HCT116 (cell line): ENCODE measurements at regions not wholly inside any gene's neighbourhood (a gene's known extent, or its start where the extent isn't known, plus 50 kb on each side); places are given as distances from the start of the nearest gene placed in this dataset.

ENCODE experiments used
- ATAC-seq: fragments of 200-7000 bp; cut with Tn5 transposase; 2 replicates; pipeline ENCODE4 v1.9.1; 2020; ENCODE audit warnings: mild to moderate bottlenecking, moderate library complexity
- BruUV-seq: library from RNA; stranded (reverse); fragments of 400-500 nt; replicated peaks from 2 replicates; lab custom pipeline; 2021; lab: Mats Ljungman, UMichigan
- CTCF ChIA-PET: fragments of 300-600 bp; sonication (Branson Sonifier 250); formaldehyde crosslinking; loops from one replicate; lab custom pipeline; 2021; ENCODE audit warnings: antibody characterized with exemption; lab: Charles Lee
- POLR2A ChIA-PET: fragments of 300-600, 350-600 bp; sonication (Branson Sonifier 250); formaldehyde crosslinking; loops from one replicate; lab custom pipeline; 2021; ENCODE audit warnings: antibody characterized with exemption; lab: Charles Lee
- RAD21 ChIA-PET, 2 experiments: fragments of 300-600 bp; sonication (Branson Sonifier 250); formaldehyde crosslinking; loops; one replicate each; lab custom pipeline; 2023; ENCODE audit warnings: low total read pairs in 2 of 2; ENCODE audit not compliant: uncharacterized antibody in 2 of 2, unreplicated experiment in 2 of 2, low non-redundant PET in 1 of 2; lab: Charles Lee
- DNase-seq: peaks from one replicate; pipeline ENCODE4 v3.0.0-alpha.2; 2010; ENCODE audit warnings: low read depth, low spot score
- H2AFZ ChIP-seq: fragments of 200-600 bp; shearing (Covaris generic), sonication (generic); 2 replicates; pipeline ENCODE4 v1.6.1; 2017; ENCODE audit warnings: low read depth, mixed run types, mixed read lengths, antibody characterized with exemption, low read length; ENCODE audit not compliant: poor library complexity, severe bottlenecking
- H3K27ac ChIP-seq: 2 replicates; pipeline ENCODE4 v1.5.1; 2012; ENCODE audit warnings: low read depth, low read length
- H3K27me3 ChIP-seq: fragments of 200-600 bp; sonication (generic); 2 replicates; pipeline ENCODE4 v1.6.1; 2016; ENCODE audit warnings: mixed run types, low read length, mixed read lengths; ENCODE audit not compliant: insufficient read depth
- H3K36me3 ChIP-seq, 2 experiments: fragments of 200-500 bp in 1 of 2; fragments of 200-600 bp in 1 of 2; sonication (Bioruptor generic) in 1 of 2; sonication (generic) in 1 of 2; 2 replicates each; pipeline versions ENCODE4 v1.5.1 to v1.6.1; 2014 to 2016; ENCODE audit warnings: low read length in 2 of 2, inconsistent platforms in 1 of 2, mixed read lengths in 1 of 2, mixed run types in 1 of 2; ENCODE audit not compliant: insufficient read depth in 2 of 2, control insufficient read depth in 1 of 2
- H3K4me1 ChIP-seq, 2 experiments: fragments of 200-600 bp in 1 of 2; sonication (generic) in 1 of 2; 2 replicates each; pipeline versions ENCODE4 v1.5.1 to v1.6.1; 2012 to 2017; ENCODE audit warnings: low read length in 2 of 2, inconsistent platforms in 1 of 2, mild to moderate bottlenecking in 1 of 2, mixed read lengths in 1 of 2, mixed run types in 1 of 2, moderate library complexity in 1 of 2; ENCODE audit not compliant: insufficient read depth in 2 of 2, control insufficient read depth in 1 of 2
- H3K4me2 ChIP-seq: fragments of 200-600 bp; sonication (generic); 2 replicates; pipeline ENCODE4 v1.6.1; 2017; ENCODE audit warnings: mixed run types, low read length, mixed read lengths
- H3K4me3 ChIP-seq, 2 experiments: fragments of 200-600 bp in 1 of 2; sonication (generic) in 1 of 2; replicated peaks in 1 of 2; 2 replicates each; pipeline ENCODE4 v1.5.1; 2011 to 2016; ENCODE audit warnings: low read length in 2 of 2, control low read depth in 1 of 2, low read depth in 1 of 2, mild to moderate bottlenecking in 1 of 2, mixed read lengths in 1 of 2, mixed run types in 1 of 2
- H3K79me2 ChIP-seq: fragments of 200-600 bp; sonication (generic); 2 replicates; pipeline ENCODE4 v1.6.1; 2017; ENCODE audit warnings: mild to moderate bottlenecking, mixed run types, low read length, moderate library complexity, mixed read lengths; ENCODE audit not compliant: insufficient read depth
- H3K9ac ChIP-seq: fragments of 200-600 bp; sonication (generic); 2 replicates; pipeline ENCODE4 v1.6.1; 2016; ENCODE audit warnings: low read length, mixed read lengths
- H3K9me2 ChIP-seq: fragments of 200-600 bp; sonication (generic), shearing (Covaris generic); 2 replicates; pipeline ENCODE4 v1.6.1; 2017; ENCODE audit warnings: mixed run types, mild to moderate bottlenecking, moderate library complexity; ENCODE audit not compliant: insufficient read depth
- H3K9me3 ChIP-seq, 2 experiments: fragments of 200-500 bp in 1 of 2; fragments of 200-600 bp in 1 of 2; sonication (Bioruptor generic) in 1 of 2; sonication (generic) in 1 of 2; 2 replicates each; pipeline ENCODE4 v1.6.1; 2014 to 2017; ENCODE audit warnings: low read length in 2 of 2, mixed read lengths in 2 of 2, inconsistent platforms in 1 of 2, low read depth in 1 of 2, mild to moderate bottlenecking in 1 of 2, mixed run types in 1 of 2, moderate library complexity in 1 of 2; ENCODE audit not compliant: control insufficient read depth in 1 of 2, insufficient read depth in 1 of 2
- H4K20me1 ChIP-seq: fragments of 200-600 bp; sonication (generic), shearing (Covaris generic); 2 replicates; pipeline ENCODE4 v1.6.1; 2017; ENCODE audit warnings: mixed run types, mild to moderate bottlenecking, moderate library complexity; ENCODE audit not compliant: insufficient read depth
- CBX3 ChIP-seq: IDR thresholded peaks from 2 replicates; pipeline ENCODE4 v1.6.1; 2012; ENCODE audit warnings: low read depth
- CEBPB ChIP-seq: IDR thresholded peaks from 2 replicates; pipeline ENCODE4 v1.6.1; 2012; ENCODE audit warnings: low read depth
- CTCF ChIP-seq, 3 experiments: fragments of 200-600 bp in 1 of 3; sonication (generic) in 1 of 3; IDR thresholded peaks in 2 of 3; conservative IDR thresholded peaks in 1 of 3; 2 replicates each; pipeline ENCODE4 v1.5.1; 2012 to 2017; ENCODE audit warnings: low read depth in 2 of 3, low read length in 2 of 3, antibody characterized with exemption in 1 of 3, borderline replicate concordance in 1 of 3, control low read depth in 1 of 3, mild to moderate bottlenecking in 1 of 3, mixed read lengths in 1 of 3, mixed run types in 1 of 3, moderate library complexity in 1 of 3; ENCODE audit not compliant: insufficient read depth in 1 of 3
- ELF1 ChIP-seq: IDR thresholded peaks from 2 replicates; pipeline ENCODE4 v1.6.1; 2012; ENCODE audit warnings: low read depth, borderline replicate concordance
- EZH2 ChIP-seq: fragments of 200-600 bp; sonication (generic); IDR thresholded peaks from 2 replicates; pipeline ENCODE4 v1.6.1; 2017; ENCODE audit warnings: antibody characterized with exemption, mixed run types
- FOSL1 ChIP-seq: IDR thresholded peaks from 2 replicates; pipeline ENCODE4 v1.6.1; 2012; ENCODE audit warnings: low read depth
- POLR2A ChIP-seq: IDR thresholded peaks from 2 replicates; pipeline ENCODE4 v1.7.0; 2011; ENCODE audit warnings: borderline replicate concordance; ENCODE audit not compliant: insufficient read depth, insufficient read length; ENCODE audit errors: extremely low read depth
- POLR2AphosphoS5 ChIP-seq: IDR thresholded peaks from 2 replicates; pipeline ENCODE4 v1.6.1; 2011; ENCODE audit warnings: mild to moderate bottlenecking, low read depth, low read length, moderate library complexity
- RAD21 ChIP-seq: IDR thresholded peaks from 2 replicates; pipeline ENCODE4 v1.6.1; 2012; ENCODE audit warnings: low read depth, mild to moderate bottlenecking
- SIN3A ChIP-seq: IDR thresholded peaks from 2 replicates; pipeline ENCODE4 v1.6.1; 2012; ENCODE audit warnings: low read depth
- SRF ChIP-seq: IDR thresholded peaks from 2 replicates; pipeline ENCODE4 v1.6.1; 2012; ENCODE audit warnings: low read depth
- YY1 ChIP-seq: IDR thresholded peaks from 2 replicates; pipeline ENCODE4 v1.6.1; 2011; ENCODE audit warnings: low read length, low read depth, moderate library complexity, mild to moderate bottlenecking; ENCODE audit not compliant: insufficient replicate concordance; ENCODE audit errors: extremely low read depth
- ZBTB33 ChIP-seq: IDR thresholded peaks from 2 replicates; pipeline ENCODE4 v1.6.1; 2011; ENCODE audit warnings: mild to moderate bottlenecking, low read length, moderate library complexity; ENCODE audit not compliant: insufficient replicate concordance; ENCODE audit errors: extremely low read depth
- ZFX ChIP-seq: fragments of 450-650 bp; IDR thresholded peaks from 2 replicates; pipeline ENCODE4 v1.6.1; 2017
- ZNF274 ChIP-seq: fragments of 200-500 bp; sonication (Bioruptor generic); IDR thresholded peaks from 2 replicates; pipeline ENCODE4 v1.6.1; 2014; ENCODE audit warnings: mild to moderate bottlenecking, low read depth, low read length, inconsistent platforms
- intact Hi-C: fragments of 100-400 bp; cut with micrococcal nuclease; formaldehyde crosslinking; loops from 2 replicates; pipeline ENCODE4 v1.10.0; 2022

- no peak for ATAC-seq
- Histone ChIP-seq H3K4me3 (no peak overlapping the region), H3K9ac (no peak overlapping the region), H3K9me3 (peaks cover 7 to 42% of the 10 kb centered on the region in 2 experiments; a peak in 2 of 4 replicates), H3K27me3 (no peaks in the 10 kb centered on the region), H3K4me1 (no peaks in the 10 kb centered on the region), H3K36me3 (no peaks in the 10 kb centered on the region), H3K79me2 (no peaks in the 10 kb centered on the region), H2AFZ (no peak overlapping the region), H3K4me2 (no peak overlapping the region), H3K27ac (no peak overlapping the region), H3K9me2 (no peaks in the 10 kb centered on the region), H4K20me1 (no peaks in the 10 kb centered on the region)
- intact Hi-C loops, result no loop called here
- DNase-seq, result no peak
- POLR2A ChIA-PET, result no interaction called here
- RAD21 ChIA-PET, result no interaction called here
- CTCF ChIA-PET, result no interaction called here
- BruUV-seq, result no TSS peak
- TF ChIP-seq CEBPB, result no peak
- TF ChIP-seq ZFX, result no peak
- TF ChIP-seq POLR2A, result no peak
- no peak for TF ChIP-seq RAD21
- TF ChIP-seq SIN3A, result no peak
- TF ChIP-seq ZBTB33, result no peak
- no peak for TF ChIP-seq POLR2AphosphoS5
- no peak for TF ChIP-seq SRF
- no peak for TF ChIP-seq CTCF (IDR thresholded peaks at IDR 0.05 in 2 of 3, conservative IDR thresholded peaks at IDR 0.05 in 1 of 3; ENCODE audit: borderline replicate concordance in 1 of 3, insufficient read depth in 1 of 3, low read depth in 2 of 3, low read length in 2 of 3)
- TF ChIP-seq EZH2, result no peak
- TF ChIP-seq CBX3, result no peak
- no peak for TF ChIP-seq ZNF274
- no peak for TF ChIP-seq ELF1
- no peak for TF ChIP-seq YY1
- TF ChIP-seq FOSL1, result no peak
Observed at GRCh38 chr3:73883497-73883896, 258.8 kb upstream of the PDZRN3 start.
